HCEC 1CT (cell line): ENCODE measurements at regions not wholly inside any gene's neighbourhood (a gene's known extent, or its start where the extent isn't known, plus 50 kb on each side); places are given as distances from the start of the nearest gene placed in this dataset.

Experiments
- DNase-seq: peaks from one replicate; pipeline ENCODE4 v3.0.0-alpha.2; 2017

- DNase-seq: no peak
Observed at GRCh38 chr1:5256793-5257192, 602.4 kb downstream of the AJAP1 start.

DNA sequence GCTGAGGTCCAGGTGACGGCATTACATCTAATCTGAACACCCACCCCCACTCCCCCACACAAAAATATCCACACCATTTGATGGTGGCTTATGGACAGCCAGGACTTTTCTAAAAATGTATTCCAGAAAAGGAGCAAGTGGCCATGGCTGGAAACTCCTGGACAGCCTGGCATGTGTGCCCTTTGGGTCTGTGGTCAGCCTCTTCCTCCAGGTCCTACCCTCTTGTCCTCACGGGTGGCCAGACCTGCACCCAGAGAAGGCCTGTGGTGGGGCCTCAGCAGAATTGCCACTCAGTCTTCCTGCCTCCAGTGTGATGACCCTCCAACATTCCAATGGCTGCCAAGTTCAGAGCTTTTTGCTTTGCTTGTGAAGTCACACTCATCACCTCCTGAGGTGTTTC is 600.6 kb downstream of the AJAP1 start:
- DNase-seq: no peak

- DNase-seq: no peak
Observed at GRCh38 chr1:5254131-5254725, 599.8 kb downstream of the AJAP1 start.

GRCh38 chr1:5253036-5253435 is 598.6 kb downstream of the AJAP1 start:
- DNase-seq: no peak

- DNase-seq: no peak
Observed at GRCh38 chr1:5250336-5250735, 595.9 kb downstream of the AJAP1 start.

- DNase-seq: no peak
Observed at GRCh38 chr1:5245348-5245747, 590.9 kb downstream of the AJAP1 start.

DNA sequence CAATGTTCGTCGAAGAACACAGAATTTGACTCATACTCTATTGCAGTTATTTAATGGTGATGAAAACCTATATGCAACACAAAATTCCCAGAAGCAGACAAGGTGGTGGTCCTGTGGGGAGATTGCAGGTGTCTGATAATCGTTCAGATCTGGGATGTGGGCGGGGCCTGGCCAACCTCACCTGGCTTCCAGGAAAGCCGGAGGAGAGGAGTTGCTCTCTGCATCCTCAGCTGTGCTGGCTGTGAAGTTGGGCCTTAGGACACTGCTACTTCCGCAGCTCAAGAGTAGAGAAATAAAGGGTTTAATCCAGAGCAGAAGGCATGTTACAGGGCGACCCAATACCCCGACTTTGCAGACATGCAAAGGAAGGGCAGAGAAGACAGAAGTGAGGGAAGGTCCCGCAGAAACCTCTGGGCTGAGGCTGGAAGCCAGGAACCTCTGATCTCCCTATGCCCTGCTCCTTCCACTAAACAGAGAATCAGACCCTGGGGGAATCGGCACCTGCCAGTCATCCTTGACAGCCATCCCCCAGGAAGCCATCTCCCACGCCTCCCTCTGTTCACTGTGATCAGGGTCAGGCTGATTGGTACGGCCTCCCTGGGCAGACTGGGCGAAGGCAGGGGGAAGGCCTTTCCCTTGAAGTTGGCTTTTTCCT is 590.3 kb downstream of the AJAP1 start:
- no peak for DNase-seq

- no peak for DNase-seq
Observed at GRCh38 chr1:5242850-5243249, 588.4 kb downstream of the AJAP1 start.

DNA sequence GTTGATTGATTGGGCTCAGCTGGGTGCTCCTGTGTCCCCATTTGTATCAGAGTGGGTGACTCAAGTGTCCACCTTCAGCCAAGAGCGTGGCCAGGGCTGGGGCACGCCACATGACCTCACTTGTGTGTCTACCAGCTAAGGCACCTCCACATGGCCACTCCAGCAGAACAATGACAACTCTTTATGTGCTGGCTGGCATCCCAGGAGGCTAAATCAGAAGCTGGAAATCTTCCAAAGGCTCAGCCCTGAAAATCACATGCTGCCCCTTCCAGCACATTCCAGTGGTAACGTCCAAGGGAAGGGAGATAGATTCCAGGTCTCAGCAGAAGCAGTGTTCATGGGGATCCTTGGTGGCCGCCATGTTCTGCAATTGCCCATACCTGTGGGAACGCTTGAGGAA is 585.5 kb downstream of the AJAP1 start:
- DNase-seq: no peak

- no peak for DNase-seq
Observed at GRCh38 chr1:5238351-5239130, 584.1 kb downstream of the AJAP1 start.

GRCh38 chr1:5235355-5235899 is 581.0 kb downstream of the AJAP1 start:
- DNase-seq: no peak

- no peak for DNase-seq
Observed at GRCh38 chr1:5232537-5232936, 578.1 kb downstream of the AJAP1 start.

- no peak for DNase-seq
Observed at GRCh38 chr1:5231541-5232315, 577.3 kb downstream of the AJAP1 start.

DNA sequence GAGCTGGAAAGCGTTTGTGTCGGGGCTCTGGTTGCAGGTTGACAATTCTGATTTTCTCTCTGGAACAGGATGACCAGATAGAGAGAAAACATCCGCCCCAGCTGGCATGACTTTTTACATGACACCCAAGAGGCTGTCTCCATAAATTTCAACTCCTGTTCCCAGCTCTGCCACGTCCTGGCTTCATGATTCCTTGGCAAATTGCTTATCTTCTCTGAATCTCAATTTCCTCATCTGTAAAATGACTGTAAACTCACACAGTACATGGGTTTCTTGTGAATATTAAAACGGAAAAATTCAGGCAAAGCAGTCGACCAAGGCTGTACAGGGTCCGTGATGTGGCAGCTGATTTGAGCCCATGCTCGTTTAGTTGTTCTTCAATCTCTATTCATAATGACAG is 572.7 kb downstream of the AJAP1 start:
- no peak for DNase-seq

DNA sequence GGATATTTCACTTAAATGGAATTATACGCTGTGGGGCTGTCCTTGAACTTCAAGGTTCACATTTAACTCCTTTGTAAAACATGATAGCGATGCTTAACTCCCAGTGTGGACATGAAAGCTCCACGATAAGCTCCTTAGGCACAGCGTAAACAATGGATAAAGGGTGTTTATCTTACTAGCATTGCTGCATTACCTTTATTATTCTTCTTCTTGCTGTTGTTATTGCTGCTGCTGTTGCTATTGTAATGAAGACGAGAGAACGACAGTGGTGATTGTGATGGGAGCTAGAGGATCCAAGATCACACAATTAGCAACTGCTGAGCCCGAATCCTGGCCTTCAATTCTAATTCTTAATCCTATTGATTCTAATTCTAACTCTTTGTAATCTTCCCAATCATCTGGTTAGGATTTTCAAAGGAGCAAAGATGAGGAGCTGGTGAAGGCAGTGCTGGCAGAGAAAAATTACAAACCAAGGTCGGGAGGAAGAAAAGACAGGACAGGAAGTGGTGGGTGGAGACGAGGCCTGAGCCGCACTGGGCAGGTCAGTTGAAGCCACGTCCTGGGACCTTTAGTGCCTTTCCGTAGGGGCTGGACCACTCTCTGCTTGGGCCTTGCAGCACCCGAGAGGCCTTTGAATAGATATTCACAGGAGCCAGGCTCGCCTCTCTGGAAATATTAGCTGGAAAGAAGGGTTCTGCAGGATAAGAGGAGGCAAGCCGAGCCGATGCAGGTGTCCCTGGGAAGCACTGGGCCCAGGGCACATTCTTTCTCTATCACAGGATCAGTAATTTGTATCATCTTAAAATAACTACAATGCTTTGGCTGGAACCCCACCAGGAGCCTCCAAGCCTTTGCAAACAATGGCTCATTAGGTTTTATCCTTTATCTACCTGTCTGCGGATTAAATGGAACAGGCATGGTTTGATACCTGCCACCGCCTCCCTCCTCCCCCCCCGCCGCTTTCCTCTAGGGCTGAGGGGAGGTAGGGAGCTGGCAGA is 571.6 kb downstream of the AJAP1 start:
- DNase-seq: no peak

- no peak for DNase-seq
Observed at GRCh38 chr1:5223206-5223605, 568.8 kb downstream of the AJAP1 start.

DNA sequence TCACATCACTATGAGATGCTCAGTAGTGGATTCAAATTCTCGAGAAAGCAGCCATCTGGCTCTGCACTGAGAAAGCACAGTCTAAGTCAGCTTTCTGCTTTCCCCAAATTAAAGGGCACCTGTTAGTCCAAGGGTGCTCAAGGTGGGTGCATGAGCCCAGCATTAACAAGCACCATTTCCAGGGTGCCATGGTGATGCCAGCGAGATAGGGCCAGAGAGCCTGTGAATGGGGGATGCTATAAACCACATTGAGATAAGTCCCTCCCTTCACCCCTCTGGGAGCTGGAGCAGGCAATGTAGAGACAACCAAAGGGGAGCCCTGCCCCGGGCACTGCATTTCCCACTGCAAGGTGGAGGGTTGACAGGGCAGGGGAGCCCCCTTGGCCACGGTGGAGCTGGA is 568.2 kb downstream of the AJAP1 start:
- no peak for DNase-seq

DNA sequence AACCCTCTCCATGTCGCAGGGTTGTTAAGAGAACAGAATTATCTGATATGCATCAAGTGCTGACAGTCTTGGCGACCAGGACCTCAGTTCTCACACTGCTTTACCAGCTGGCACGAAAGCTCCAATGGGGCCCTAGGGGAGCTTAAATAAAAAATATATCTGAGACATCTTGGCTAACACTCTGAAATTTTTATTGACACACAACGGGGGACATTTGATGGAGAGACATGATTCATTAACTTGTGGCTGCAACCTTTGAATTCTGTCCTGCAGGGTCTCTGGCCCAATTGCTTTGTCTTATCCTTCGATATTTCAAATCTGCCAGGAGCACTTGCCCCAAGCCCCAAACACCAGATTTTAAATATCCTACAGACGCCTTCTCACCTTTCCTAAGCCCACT is 567.0 kb downstream of the AJAP1 start:
- no peak for DNase-seq

DNA sequence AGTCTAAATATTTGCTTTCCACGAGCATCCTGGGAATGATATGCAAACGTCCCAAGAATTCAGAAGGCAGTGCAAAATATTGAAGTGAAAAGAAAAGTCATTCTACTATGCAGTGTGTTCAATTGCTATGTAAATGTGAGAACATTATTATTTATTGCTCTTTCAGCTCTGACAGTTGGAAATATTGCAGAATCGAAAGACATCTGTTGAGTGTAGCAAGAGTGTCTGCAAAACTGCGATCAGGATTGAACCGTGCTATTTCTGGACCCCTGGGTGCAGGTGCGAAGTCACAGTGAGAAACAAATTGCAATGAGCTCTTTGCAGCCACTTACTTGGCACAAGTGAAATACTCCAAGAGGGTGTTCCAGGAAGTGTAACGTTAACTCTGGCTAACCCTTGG is 566.4 kb downstream of the AJAP1 start:
- no peak for DNase-seq

DNA sequence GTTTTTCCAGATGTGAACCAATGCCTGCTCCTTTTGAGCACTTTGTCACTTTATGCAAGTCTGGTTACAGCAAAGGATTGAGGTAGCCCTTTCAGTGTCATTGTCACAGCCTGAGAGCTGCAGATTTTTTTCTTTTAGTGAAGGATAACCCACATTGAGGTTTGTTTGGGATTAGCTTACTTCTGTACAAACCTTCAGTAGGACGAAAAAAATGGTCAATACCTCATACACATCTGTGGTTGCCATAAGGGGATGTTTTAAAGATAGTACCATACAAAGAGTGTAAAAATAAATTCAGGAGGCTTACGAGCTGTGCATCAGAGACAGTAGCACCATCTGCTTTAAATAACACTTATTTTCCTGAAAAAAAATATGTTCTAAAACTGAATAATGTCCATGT is 566.0 kb downstream of the AJAP1 start:
- no peak for DNase-seq

- DNase-seq: no peak
Observed at GRCh38 chr1:5200006-5200405, 545.6 kb downstream of the AJAP1 start.

DNA sequence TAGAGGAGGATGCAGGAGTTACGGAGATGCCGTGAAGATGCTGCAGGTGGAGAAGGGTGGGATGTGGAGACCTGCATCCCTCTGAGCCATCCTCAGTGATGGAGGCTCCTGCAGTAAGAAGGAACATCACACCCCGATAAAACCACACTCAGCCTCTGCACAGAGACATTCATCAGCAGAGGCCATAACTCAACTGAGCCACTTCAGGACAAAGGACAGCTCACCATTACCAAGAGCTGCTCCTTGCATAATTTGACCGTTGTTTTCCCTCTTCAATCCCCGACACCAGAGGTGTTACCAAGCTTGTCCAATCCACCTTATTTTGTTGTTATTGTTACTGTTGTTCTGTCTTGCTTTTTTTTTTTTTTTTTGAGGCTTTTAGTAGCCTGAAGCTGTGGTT is 543.9 kb downstream of the AJAP1 start:
- DNase-seq: no peak
